Omental fat pad (tissue), 3 donors: ENCODE measurements at regions not wholly inside any gene's neighbourhood (a gene's known extent, or its start where the extent isn't known, plus 50 kb on each side); places are given as distances from the start of the nearest gene placed in this dataset.
"Not testable (repeated sequence)": the region's sequence is repeated elsewhere in the genome, so short reads cannot be mapped to it uniquely, and the experiment has no call there.

ENCODE experiments used
- ATAC-seq: fragments of 150-250 bp; one replicate; pipeline ENCODE4 v1.9.1; 2016; ENCODE audit warnings: mild to moderate bottlenecking, moderate library complexity; ENCODE audit not compliant: low FRiP score
- DNase-seq: peaks from one replicate; pipeline ENCODE4 v3.0.0-alpha.2; 2019; ENCODE audit warnings: low spot score
- TF ChIP-seq, protein P1 (sequence below), 3 donors: fragments of 450-650 bp; IDR thresholded peaks; one replicate each; pipeline ENCODE4 v1.5.1; 2016 to 2017; ENCODE audit warnings: antibody characterized with exemption in 3 of 3, mild to moderate bottlenecking in 3 of 3, moderate library complexity in 2 of 3

DNA sequence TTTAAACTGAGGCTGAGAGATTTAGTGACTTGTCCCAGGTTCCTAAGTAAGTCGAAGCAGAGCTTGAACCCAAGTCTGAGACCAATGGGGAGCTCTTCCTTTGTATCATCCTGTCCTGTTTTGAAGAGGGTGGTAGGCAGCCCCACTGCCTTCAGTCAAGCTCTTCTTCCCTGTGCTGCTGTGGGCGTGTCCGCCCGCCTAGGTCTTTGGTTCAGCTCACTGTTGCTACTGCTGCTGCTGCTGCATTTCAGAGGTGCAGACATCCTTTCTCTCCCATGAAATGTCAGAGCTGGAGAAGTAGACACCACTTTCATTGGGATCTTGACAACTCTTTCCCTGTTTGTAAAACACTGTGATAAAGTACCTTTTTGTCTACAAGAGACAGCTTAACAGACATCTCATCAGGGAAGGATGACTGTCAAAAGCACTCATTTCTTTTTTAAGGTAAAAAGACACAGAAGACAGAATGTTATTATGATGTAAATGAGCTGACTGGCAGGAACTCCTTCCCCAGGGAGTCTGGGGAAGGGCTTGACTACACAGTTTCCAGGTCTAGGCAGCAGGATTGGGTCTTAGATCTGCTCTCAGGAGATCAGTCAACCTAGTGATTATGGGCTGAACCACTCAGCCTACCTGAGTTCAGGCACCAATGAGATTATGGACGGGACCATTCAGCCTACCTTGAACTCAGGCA, 91.7 kb upstream of the TRIB2 start:
- ATAC-seq, result no peak
- DNase-seq, result no peak
- TF ChIP-seq, protein P1, sequence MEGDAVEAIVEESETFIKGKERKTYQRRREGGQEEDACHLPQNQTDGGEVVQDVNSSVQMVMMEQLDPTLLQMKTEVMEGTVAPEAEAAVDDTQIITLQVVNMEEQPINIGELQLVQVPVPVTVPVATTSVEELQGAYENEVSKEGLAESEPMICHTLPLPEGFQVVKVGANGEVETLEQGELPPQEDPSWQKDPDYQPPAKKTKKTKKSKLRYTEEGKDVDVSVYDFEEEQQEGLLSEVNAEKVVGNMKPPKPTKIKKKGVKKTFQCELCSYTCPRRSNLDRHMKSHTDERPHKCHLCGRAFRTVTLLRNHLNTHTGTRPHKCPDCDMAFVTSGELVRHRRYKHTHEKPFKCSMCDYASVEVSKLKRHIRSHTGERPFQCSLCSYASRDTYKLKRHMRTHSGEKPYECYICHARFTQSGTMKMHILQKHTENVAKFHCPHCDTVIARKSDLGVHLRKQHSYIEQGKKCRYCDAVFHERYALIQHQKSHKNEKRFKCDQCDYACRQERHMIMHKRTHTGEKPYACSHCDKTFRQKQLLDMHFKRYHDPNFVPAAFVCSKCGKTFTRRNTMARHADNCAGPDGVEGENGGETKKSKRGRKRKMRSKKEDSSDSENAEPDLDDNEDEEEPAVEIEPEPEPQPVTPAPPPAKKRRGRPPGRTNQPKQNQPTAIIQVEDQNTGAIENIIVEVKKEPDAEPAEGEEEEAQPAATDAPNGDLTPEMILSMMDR (IDR thresholded peaks at IDR 0.05), result no peak

DNA sequence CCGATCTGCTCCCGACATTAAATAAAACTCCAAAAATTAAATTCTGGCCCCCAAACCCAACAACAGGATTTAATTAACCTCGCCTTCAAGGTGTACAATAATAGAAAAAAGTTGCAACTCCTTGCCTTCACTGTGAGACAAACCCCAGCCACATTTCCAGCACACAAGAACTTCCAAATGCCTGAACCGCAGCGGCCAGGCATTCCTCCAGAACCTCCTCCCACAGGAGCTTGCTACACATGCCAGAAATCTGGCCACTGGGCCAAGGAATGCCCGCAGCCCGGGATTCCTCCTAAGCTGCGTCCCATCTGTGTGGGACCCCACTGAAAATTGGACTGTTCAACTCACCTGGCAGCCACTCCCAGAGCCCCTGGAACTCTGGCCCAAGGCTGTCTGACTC, 88.2 kb upstream of the TRIB2 start:
- not testable (repeated sequence) for ATAC-seq, DNase-seq

DNA sequence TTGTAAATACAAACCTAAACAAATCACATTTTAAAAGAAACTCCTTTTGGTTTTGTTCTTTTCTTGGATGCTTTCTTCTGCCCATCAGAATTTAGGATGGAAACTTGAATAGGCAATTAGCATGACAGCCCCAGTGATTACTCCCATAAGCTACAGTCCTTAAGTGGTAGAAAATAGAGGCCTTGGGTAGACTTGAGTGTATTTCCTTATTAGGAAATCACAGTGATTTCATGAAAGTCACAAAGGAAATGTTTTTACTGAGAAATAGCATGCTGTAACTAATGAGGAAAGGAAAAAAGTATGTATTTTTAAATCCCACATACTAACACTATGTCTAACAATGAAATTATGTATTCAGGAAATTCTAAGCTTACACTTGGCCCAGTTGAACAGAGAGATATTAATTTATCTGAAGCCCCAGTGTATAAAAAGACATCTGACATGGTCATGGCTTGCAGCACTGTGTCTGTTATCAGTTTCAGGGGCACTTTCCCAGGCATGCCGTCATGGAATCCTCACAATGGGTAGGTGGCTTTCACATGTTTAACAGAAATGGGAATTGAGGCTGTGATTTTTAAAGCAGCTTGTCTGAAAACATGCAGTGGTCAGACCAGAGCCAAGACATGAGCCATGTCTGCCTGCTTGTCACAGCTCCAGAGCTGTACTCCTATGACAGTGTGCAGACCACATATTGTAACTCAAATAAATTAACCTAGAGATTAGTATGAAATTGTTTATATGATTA, 79.7 kb upstream of the TRIB2 start:
- no peak for ATAC-seq
- TF ChIP-seq, protein P1 (IDR thresholded peaks at IDR 0.05), result no peak
- DNase-seq, result no peak

DNA sequence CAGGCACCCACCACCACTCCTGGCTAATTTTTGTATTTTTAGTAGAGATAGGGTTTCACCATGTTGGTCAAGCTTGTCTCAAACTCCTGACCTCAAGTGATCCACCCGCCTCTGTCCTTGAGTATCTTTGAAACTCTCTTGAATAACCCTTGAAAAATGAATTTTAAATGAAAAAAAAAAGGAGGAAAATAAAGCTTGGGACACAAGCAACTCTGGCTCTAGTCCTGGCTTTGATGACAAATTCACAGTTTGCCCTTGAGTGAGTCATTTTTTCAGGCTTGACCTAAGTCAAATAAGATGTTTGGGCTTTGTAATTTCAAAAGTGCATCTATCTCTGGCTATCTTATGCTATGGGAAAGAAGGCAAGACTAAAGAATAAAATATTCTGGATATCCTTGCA, 79.0 kb upstream of the TRIB2 start:
- DNase-seq (no peak), ATAC-seq (no peak)
- TF ChIP-seq, protein P1 (IDR thresholded peaks at IDR 0.05), result no peak

DNA sequence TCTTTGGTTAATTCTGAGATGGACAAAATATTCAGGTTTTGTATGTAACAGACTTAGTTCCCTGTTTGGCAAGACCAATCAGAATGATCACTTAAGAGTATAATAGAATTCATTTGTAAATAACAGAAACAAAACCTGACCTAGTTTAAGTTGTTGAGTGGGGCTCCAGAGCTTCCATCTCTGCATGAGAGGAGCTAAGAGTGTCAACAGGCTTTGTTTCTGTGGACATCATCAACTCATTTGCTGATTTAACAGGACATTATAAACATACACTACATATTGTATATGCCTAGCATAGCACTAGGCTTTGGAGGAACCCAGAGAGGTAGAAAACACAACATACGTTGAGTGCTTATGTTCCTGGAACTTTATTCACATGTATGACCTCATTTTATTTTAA, 75.3 kb upstream of the TRIB2 start:
- DNase-seq (no peak), ATAC-seq (no peak)
- TF ChIP-seq, protein P1 (IDR thresholded peaks at IDR 0.05), result no peak

DNA sequence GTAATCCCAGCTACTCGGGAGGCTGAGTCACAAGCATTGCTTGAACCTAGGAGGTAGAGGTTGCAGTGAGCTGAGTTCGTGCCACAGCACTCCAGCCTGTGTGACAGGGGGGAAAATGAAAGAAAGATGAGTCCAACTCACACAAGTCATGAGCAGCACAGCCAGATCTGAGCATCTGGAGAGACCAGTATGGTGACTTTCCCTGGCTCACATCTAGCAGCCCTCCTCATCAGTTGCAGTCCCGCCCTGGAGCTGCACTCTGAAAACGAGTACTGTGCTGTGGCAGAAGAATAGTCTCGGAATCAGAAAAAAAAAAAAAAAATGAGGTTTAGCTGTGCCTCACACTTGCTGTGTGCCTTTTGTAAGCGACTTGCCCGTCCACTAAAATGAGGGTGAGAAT, 74.4 kb upstream of the TRIB2 start:
- DNase-seq, result no peak
- no peak for ATAC-seq
- TF ChIP-seq, protein P1 (IDR thresholded peaks at IDR 0.05), result no peak

DNA sequence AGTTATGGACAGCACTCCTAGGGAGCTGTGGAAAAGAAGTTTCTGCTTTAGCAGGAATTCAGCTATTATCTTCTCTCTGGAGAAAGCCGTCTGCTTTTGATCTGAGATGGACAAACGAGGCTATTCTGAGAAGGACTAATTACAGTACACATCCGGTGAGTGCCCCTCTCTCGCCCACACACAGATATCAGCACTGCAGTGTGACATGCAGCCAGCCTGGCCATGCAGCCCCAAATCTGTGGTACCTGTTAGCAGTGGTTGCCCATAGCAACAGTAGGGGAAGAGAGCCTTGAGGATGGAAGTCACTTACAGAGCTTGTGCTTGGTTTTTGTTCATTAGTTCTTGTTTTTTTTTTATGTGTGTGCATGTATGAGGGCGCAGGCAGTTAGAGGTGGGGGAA, 73.9 kb upstream of the TRIB2 start:
- no peak for DNase-seq
- no peak for ATAC-seq
- TF ChIP-seq, protein P1 (IDR thresholded peaks at IDR 0.05), result no peak
